Astrocyte (in vitro differentiated cells and primary cell): ENCODE measurements at regions not wholly inside any gene's neighbourhood (a gene's known extent, or its start where the extent isn't known, plus 50 kb on each side); places are given as distances from the start of the nearest gene placed in this dataset.

Experiments used
- EZH2 ChIP-seq: IDR thresholded peaks from 2 replicates; pipeline ENCODE4 v1.6.1; 2012; ENCODE audit warnings: mild to moderate bottlenecking, low read length, inconsistent platforms; ENCODE audit not compliant: insufficient read depth
- TF ChIP-seq, protein P1 (sequence below): IDR thresholded peaks from 2 replicates; pipeline ENCODE4 v1.5.1; 2011; ENCODE audit warnings: low read depth, mild to moderate bottlenecking, inconsistent platforms, low read length, moderate library complexity; ENCODE audit not compliant: insufficient read depth

DNA sequence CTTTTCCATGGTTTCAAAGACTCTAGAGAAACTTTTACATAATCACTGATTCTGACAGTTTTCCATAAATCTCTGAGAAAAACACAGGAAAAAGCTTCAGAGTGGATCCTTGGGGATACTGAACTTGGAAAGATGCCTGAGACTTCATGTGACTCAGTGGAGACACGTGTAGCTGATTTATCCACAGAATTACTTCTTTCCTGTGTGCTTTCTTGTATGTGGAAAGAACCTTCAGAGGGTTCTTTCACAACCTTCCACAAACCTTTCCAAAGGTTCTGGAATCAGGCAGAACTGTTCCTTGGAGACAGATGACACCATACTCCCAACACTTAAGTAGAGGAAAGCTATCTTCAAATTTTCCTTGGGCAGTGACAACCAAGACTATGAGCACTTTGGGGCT, 207.2 kb downstream of the RND3 start:
- TF ChIP-seq, protein P1, sequence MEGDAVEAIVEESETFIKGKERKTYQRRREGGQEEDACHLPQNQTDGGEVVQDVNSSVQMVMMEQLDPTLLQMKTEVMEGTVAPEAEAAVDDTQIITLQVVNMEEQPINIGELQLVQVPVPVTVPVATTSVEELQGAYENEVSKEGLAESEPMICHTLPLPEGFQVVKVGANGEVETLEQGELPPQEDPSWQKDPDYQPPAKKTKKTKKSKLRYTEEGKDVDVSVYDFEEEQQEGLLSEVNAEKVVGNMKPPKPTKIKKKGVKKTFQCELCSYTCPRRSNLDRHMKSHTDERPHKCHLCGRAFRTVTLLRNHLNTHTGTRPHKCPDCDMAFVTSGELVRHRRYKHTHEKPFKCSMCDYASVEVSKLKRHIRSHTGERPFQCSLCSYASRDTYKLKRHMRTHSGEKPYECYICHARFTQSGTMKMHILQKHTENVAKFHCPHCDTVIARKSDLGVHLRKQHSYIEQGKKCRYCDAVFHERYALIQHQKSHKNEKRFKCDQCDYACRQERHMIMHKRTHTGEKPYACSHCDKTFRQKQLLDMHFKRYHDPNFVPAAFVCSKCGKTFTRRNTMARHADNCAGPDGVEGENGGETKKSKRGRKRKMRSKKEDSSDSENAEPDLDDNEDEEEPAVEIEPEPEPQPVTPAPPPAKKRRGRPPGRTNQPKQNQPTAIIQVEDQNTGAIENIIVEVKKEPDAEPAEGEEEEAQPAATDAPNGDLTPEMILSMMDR, result no peak
- no peak for TF ChIP-seq EZH2
